Keratinocyte (primary cell): ENCODE measurements at regions not wholly inside any gene's neighbourhood (a gene's known extent, or its start where the extent isn't known, plus 50 kb on each side); places are given as distances from the start of the nearest gene placed in this dataset.

Experiments used
- CTCF ChIP-seq, 3 experiments: IDR thresholded peaks in 1 of 3; conservative IDR thresholded peaks in 1 of 3; optimal IDR thresholded peaks in 1 of 3; 2 replicates in 2 of 3; 3 replicates in 1 of 3; pipeline versions ENCODE3 to v1.5.1; 2011; ENCODE audit warnings: low read length in 3 of 3, mild to moderate bottlenecking in 3 of 3, moderate library complexity in 2 of 3, control low read depth in 1 of 3, inconsistent platforms in 1 of 3; ENCODE audit not compliant: insufficient read depth in 2 of 3; ENCODE audit errors: extremely low read depth in 1 of 3
- EZH2 ChIP-seq: IDR thresholded peaks from one replicate; pipeline ENCODE4 v1.6.1; 2012; ENCODE audit warnings: inconsistent platforms, mild to moderate bottlenecking, low read length, moderate library complexity

GRCh38 chr5:147965715-147966114 lies 59.4 kb upstream of the C5orf46 start:
- TF ChIP-seq CTCF (optimal IDR thresholded peaks at IDR 0.05 in 1 of 3, IDR thresholded peaks at IDR 0.05 in 1 of 3, conservative IDR thresholded peaks at IDR 0.05 in 1 of 3; ENCODE audit: extremely low read depth in 1 of 3, insufficient read depth in 2 of 3, low read length in 3 of 3) (no peak), EZH2 (no peak)
